Thymus (tissue), 11 donors: ENCODE measurements at regions not wholly inside any gene's neighbourhood (a gene's known extent, or its start where the extent isn't known, plus 50 kb on each side); places are given as distances from the start of the nearest gene placed in this dataset.
A peak's percentile ranks its signal among the peaks of the same experiment; 100 is the strongest.

Experiments
- DNase-seq, 9 donors: peaks; one replicate each; pipeline ENCODE4 v3.0.0-alpha.2; 2013; ENCODE audit warnings: low spot score in 9 of 9, low read depth in 6 of 9, missing footprints in 1 of 9
- H3K27ac ChIP-seq, 2 donors: one replicate each; pipeline ENCODE4 v1.5.1; 2013; ENCODE audit warnings: control low read depth in 1 of 2, low read depth in 1 of 2, low read length in 1 of 2, mild to moderate bottlenecking in 1 of 2, moderate library complexity in 1 of 2
- H3K27me3 ChIP-seq, 2 donors: one replicate each; pipeline ENCODE4 v1.5.1; 2013; ENCODE audit warnings: low read length in 1 of 2; ENCODE audit not compliant: control insufficient read depth in 2 of 2, insufficient read depth in 1 of 2
- H3K36me3 ChIP-seq, 2 donors: one replicate each; pipeline ENCODE4 v1.5.1; 2013; ENCODE audit warnings: low read length in 1 of 2, mild to moderate bottlenecking in 1 of 2, moderate library complexity in 1 of 2; ENCODE audit not compliant: control insufficient read depth in 2 of 2, insufficient read depth in 2 of 2
- H3K4me1 ChIP-seq, 2 donors: one replicate each; pipeline ENCODE4 v1.5.1; 2013; ENCODE audit warnings: low read length in 2 of 2; ENCODE audit not compliant: control insufficient read depth in 2 of 2, insufficient read depth in 2 of 2
- H3K4me3 ChIP-seq, 2 donors: one replicate each; pipeline ENCODE4 v1.5.1; 2013; ENCODE audit warnings: low read length in 2 of 2, control low read depth in 1 of 2, mild to moderate bottlenecking in 1 of 2
- H3K9me3 ChIP-seq, 2 donors: one replicate each; pipeline ENCODE4 v1.5.1; 2013; ENCODE audit warnings: low read length in 1 of 2, mild to moderate bottlenecking in 1 of 2; ENCODE audit not compliant: control insufficient read depth in 2 of 2, insufficient read depth in 1 of 2
- WGBS: extraction: QIAGEN DNeasy Blood & Tissue Kit; methylation state at CpG from one replicate; pipeline ENCODE4 v1.1.7; 2013; 5-methylcytosine and 5-hydroxymethylcytosine counted together
- donor health status: healthy.

- no peak for DNase-seq
- 93% methylated on average over 4 of the region's 4 CpGs for WGBS
- Histone ChIP-seq H3K4me1 (no peaks in the 10 kb centered on the region), H3K27me3 (no peaks in the 10 kb centered on the region), H3K27ac (no peak overlapping the region), H3K9me3 (no peaks in the 10 kb centered on the region), H3K36me3 (no peaks in the 10 kb centered on the region), H3K4me3 (no peak overlapping the region)
These were observed 266.5 kb downstream of the HGF start for GRCh38 chr7:81503336-81503735.

GRCh38 chr7:81501220-81501619 is 268.6 kb downstream of the HGF start:
- no peaks in the 10 kb centered on the region for H3K27me3 ChIP-seq
- H3K27ac ChIP-seq = no peak overlapping the region
- H3K4me3 ChIP-seq = no peak overlapping the region
- 63% methylated on average over 2 of the region's 2 CpGs for WGBS
- H3K36me3 ChIP-seq = no peaks in the 10 kb centered on the region
- no peaks in the 10 kb centered on the region for H3K4me1 ChIP-seq
- no peak for DNase-seq
- H3K9me3 ChIP-seq = no peaks in the 10 kb centered on the region

- Histone ChIP-seq H3K4me3 (no peak overlapping the region), H3K4me1 (no peaks in the 10 kb centered on the region), H3K27ac (no peak overlapping the region), H3K36me3 (no peaks in the 10 kb centered on the region), H3K9me3 (no peaks in the 10 kb centered on the region), H3K27me3 (no peaks in the 10 kb centered on the region)
- no peak for DNase-seq
- WGBS = 83% methylated on average over 8 of the region's 8 CpGs
These were observed 269.2 kb downstream of the HGF start for GRCh38 chr7:81500631-81501030.

- Histone ChIP-seq H3K4me1 (no peaks in the 10 kb centered on the region), H3K27ac (no peak overlapping the region), H3K27me3 (no peaks in the 10 kb centered on the region), H3K4me3 (no peak overlapping the region), H3K9me3 (no peaks in the 10 kb centered on the region), H3K36me3 (no peaks in the 10 kb centered on the region)
- peak; percentile 16 to 80 (median 57) for DNase-seq
- 82% methylated on average over 4 of the region's 4 CpGs for WGBS
These were observed 270.4 kb downstream of the HGF start for GRCh38 chr7:81499262-81500116.

- Histone ChIP-seq H3K4me3 (no peak overlapping the region), H3K9me3 (no peaks in the 10 kb centered on the region), H3K4me1 (no peaks in the 10 kb centered on the region), H3K36me3 (no peaks in the 10 kb centered on the region), H3K27me3 (no peaks in the 10 kb centered on the region), H3K27ac (no peak overlapping the region)
- whole genome bisulfite sequencing = 97% methylated on average over 1 of the region's 1 CpG
- no peak for DNase-seq
These were observed 271.7 kb downstream of the HGF start for GRCh38 chr7:81498176-81498575.

- DNase-seq = no peak
- no peak overlapping the region for H3K27ac ChIP-seq
- WGBS = 93% methylated on average over 1 of the region's 1 CpG
These were observed 276.9 kb downstream of the HGF start for GRCh38 chr7:81492910-81493309.

GRCh38 chr7:81492240-81492639 is 277.6 kb downstream of the HGF start:
- no peaks in the 10 kb centered on the region for H3K9me3 ChIP-seq
- H3K27ac ChIP-seq = no peak overlapping the region
- no peaks in the 10 kb centered on the region for H3K4me1 ChIP-seq
- WGBS = 94% methylated on average over 1 of the region's 1 CpG
- no peaks in the 10 kb centered on the region for H3K27me3 ChIP-seq
- DNase-seq = no peak
- H3K36me3 ChIP-seq = no peaks in the 10 kb centered on the region
- H3K4me3 ChIP-seq = no peak overlapping the region

More at GRCh38 chr7:81492910-81493309, 276.9 kb downstream of the HGF start:
- H3K4me1 ChIP-seq = no peaks in the 10 kb centered on the region
- no peaks in the 10 kb centered on the region for H3K27me3 ChIP-seq
- H3K9me3 ChIP-seq = no peaks in the 10 kb centered on the region
- no peak overlapping the region for H3K4me3 ChIP-seq
- no peaks in the 10 kb centered on the region for H3K36me3 ChIP-seq

- H3K36me3 ChIP-seq = no peaks in the 10 kb centered on the region
- no peak overlapping the region for H3K27ac ChIP-seq
- H3K9me3 ChIP-seq = no peaks in the 10 kb centered on the region
- no peaks in the 10 kb centered on the region for H3K4me1 ChIP-seq
- WGBS = 97% methylated on average over 3 of the region's 3 CpGs
- no peak overlapping the region for H3K4me3 ChIP-seq
- DNase-seq = no peak
- no peaks in the 10 kb centered on the region for H3K27me3 ChIP-seq
These were observed 278.3 kb downstream of the HGF start for GRCh38 chr7:81491573-81491972.

GRCh38 chr7:81488210-81488609 is 281.6 kb downstream of the HGF start:
- Histone ChIP-seq H3K4me1 (no peaks in the 10 kb centered on the region), H3K4me3 (no peak overlapping the region), H3K9me3 (no peaks in the 10 kb centered on the region), H3K27me3 (no peaks in the 10 kb centered on the region), H3K27ac (no peak overlapping the region), H3K36me3 (no peaks in the 10 kb centered on the region)
- WGBS = 96% methylated on average over 2 of the region's 2 CpGs
- DNase-seq = no peak
